ENCODE measurements at regions not wholly inside any gene's neighbourhood (a gene's known extent, or its start where the extent isn't known, plus 50 kb on each side); places are given as distances from the start of the nearest gene placed in this dataset.

DNA sequence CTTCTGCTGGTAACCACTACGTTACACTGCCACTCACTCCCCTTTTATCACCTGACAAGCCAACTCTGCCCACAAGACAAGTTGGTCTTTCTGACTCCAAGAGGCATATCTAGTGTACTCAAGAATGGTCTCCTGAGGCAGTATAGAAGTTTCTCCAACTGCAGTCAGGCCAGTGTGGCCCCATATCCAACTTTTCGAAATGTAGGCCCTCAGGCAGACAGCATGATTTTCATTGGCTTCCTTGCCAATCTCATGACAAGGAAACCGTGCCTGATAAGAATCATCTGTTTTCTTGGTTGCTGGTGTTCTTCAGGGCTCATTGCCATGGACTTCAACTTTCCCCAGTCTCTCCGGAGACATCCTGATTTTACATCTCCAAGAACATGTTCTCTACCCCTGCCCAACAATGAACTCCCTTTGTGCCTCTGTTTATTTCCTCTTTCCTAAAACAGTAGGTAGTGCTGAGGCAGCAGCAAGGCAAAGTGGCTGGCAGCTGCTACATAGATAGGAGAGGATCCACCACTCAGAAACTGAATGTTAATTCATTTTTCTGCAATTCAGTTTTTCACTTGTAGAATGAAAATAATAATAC, 62.6 kb upstream of the SEMA6A start:
- H3K9me3 ChIP-seq: no peaks in the 10 kb centered on the region
- no peaks in the 10 kb centered on the region for H3K4me1 ChIP-seq
- H3K36me3 ChIP-seq (replicated peaks): no peaks in the 10 kb centered on the region
- no peak for DNase-seq (ENCODE audit: low spot score in 2 of 2)
- in situ Hi-C loops (cut with MboI; ENCODE audit: low sequenced_read_pairs): no loop called here
- H3K27me3 ChIP-seq (ENCODE audit: low read depth): no peaks in the 10 kb centered on the region
- H3K4me3 ChIP-seq: no peak overlapping the region

DNA sequence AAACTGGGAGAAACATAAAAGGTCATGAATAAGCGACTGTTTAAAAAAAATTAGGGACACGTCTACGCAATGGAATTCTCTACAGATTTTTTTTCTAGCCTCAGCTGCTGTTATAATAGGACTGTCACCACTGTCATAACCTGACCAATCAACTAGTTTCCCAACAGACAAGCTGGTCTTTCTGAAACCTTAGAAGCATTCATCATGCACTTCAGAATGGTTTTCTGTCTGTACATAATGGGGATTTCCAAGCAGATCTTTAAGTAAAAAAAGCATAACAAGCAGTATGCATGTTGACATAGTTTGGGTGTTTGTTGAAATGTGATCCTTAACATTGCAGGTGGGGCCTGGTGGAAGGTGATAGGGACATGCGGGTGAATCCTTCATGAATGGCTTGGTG, 58.3 kb upstream of the SEMA6A start:
- no peak overlapping the region for H3K4me3 ChIP-seq
- H3K36me3 ChIP-seq (replicated peaks): no peaks in the 10 kb centered on the region
- no peaks in the 10 kb centered on the region for H3K9me3 ChIP-seq
- no peak for DNase-seq (ENCODE audit: low spot score in 2 of 2)
- no peaks in the 10 kb centered on the region for H3K4me1 ChIP-seq
- no peaks in the 10 kb centered on the region for H3K27me3 ChIP-seq (ENCODE audit: low read depth)
- in situ Hi-C loops (cut with MboI; ENCODE audit: low sequenced_read_pairs): no loop called here

DNA sequence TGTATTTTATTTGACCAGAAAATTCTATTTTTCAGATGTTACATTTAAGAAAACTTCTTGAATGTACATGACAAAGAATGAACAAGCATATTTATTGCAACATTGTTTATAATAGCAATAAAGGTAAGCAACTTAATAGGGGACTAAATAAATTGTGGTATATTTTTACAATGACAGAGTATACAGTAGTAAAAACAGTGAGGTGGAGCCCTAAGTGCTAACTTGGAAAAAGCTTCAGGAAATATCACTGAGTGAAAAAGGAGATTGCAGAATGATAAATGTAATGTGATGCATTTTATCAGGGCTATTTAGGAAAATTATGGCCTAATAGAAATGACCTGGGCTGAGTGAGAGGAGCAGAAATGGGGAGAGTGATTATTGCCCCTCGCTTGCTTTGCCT, 56.5 kb upstream of the SEMA6A start:
- in situ Hi-C loops (cut with MboI; ENCODE audit: low sequenced_read_pairs): no loop called here
- 0 out of 2 replicates have a peak, but pooled peaks cover 3% of the 10 kb centered on the region for H3K4me1 ChIP-seq
- no peaks in the 10 kb centered on the region for H3K9me3 ChIP-seq
- H3K27me3 ChIP-seq (ENCODE audit: low read depth): no peaks in the 10 kb centered on the region
- DNase-seq (ENCODE audit: low spot score in 2 of 2): no peak
- H3K36me3 ChIP-seq (replicated peaks): no peaks in the 10 kb centered on the region
- H3K4me3 ChIP-seq: no peak overlapping the region

DNA sequence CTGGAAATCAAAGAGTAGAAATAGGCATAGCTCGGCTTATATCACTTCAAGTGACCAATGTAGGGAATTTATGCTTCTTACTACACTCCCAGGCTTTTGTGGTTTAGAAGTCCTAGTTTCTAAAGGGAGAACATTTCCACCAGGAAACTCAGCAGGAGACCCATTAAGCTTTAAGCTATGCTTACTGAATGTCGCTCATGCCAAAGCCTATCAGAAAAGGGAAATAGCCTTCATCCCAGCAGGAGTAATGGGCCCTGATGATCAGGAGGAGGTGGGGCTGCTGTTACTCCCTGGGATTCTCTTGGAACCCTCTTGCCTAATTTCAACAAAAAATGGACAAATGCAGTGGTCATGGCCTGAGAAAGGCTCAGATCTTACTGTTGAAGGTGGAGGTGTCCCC, 54.5 kb upstream of the SEMA6A start:
- no peaks in the 10 kb centered on the region for H3K27me3 ChIP-seq (ENCODE audit: low read depth)

DNA sequence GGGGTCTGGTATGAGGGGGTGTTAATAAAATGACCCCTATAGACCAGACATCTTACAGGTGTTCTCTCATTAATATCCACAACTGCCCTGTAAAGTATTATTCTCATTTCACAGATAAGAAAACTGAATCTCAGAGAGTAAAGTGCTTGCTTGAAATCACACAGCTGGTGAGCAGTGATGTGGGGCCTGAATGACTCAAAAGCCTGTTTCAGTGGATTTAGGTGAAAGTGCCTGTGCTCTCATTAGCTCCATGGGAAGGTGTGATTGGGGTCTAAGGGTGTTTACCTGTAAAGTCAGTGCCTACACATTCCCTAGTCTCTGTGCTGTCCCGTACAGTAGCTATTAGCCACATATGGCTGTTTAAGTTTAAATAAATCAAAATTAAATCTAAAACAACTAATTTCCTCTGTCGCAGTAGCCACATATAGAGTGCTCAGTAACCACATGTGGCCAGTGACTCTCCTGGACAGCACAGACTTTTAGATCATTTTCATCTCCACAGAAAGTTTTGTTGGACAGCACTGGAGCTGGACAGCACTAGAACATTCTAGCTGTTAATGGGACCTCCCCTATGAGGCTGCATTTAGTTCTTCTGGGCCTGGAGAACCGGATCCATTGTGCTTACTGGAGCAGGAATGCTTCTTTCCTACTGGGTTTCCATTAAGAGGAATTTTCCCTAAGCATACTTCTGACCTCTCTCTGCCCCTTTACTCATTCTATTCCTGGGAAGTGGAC, 52.5 kb upstream of the SEMA6A start:
- Histone ChIP-seq H3K9me3 (no peaks in the 10 kb centered on the region; the same call in 1 of the 2 replicates), H3K27me3 (ENCODE audit: low read depth) (no peaks in the 10 kb centered on the region), H3K4me1 (0 out of 2 replicates have a peak, but pooled peaks cover 3% of the 10 kb centered on the region), H3K4me3 (no peak overlapping the region), H3K36me3 (replicated peaks) (no peaks in the 10 kb centered on the region)
- in situ Hi-C loops (cut with MboI; ENCODE audit: low sequenced_read_pairs): no loop called here
- no peak for DNase-seq (ENCODE audit: low spot score in 2 of 2)

More for the DNA sequence above, 54.5 kb upstream of the SEMA6A start:
- Histone ChIP-seq H3K36me3 (replicated peaks) (no peaks in the 10 kb centered on the region), H3K9me3 (no peaks in the 10 kb centered on the region; the same call in 1 of the 2 replicates), H3K4me1 (0 out of 2 replicates have a peak, but pooled peaks cover 3% of the 10 kb centered on the region), H3K4me3 (no peak overlapping the region)
- DNase-seq (ENCODE audit: low spot score in 2 of 2): no peak
- in situ Hi-C loops (cut with MboI; ENCODE audit: low sequenced_read_pairs): no loop called here

DNA sequence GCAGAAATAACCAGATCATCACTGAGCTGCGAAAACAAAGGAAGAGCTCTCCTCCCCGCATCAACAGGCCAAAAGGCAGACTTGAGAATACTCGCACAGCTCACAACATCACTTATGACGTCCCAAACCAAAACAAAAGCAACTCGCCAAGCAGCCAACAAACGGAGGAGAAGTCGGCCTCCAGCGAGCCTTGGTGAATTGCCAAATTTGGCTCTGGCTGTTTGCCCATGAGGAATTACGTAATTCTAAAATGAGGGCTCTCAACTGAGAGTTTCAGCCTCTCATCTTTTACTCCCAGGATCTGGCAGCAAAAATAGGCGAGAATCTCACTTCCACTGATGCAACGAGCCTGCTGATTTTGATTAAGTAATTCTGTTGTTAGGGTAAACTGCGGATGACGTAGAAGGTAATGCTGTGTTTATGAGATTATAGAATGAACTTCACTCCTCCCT, 51.7 kb upstream of the SEMA6A start:
- Histone ChIP-seq H3K9me3 (no peaks in the 10 kb centered on the region; the same call in 1 of the 2 replicates), H3K36me3 (replicated peaks) (no peaks in the 10 kb centered on the region), H3K4me1 (0 out of 2 replicates have a peak, but pooled peaks cover 3% of the 10 kb centered on the region), H3K27me3 (ENCODE audit: low read depth) (no peaks in the 10 kb centered on the region), H3K4me3 (no peak overlapping the region)
- in situ Hi-C loops (cut with MboI; ENCODE audit: low sequenced_read_pairs): no loop called here
- peak in 1 of 2 experiments; percentile 43 for DNase-seq (ENCODE audit: low spot score in 2 of 2)
